Endothelial cell (in vitro differentiated cells): ENCODE measurements at regions not wholly inside any gene's neighbourhood (a gene's known extent, or its start where the extent isn't known, plus 50 kb on each side); places are given as distances from the start of the nearest gene placed in this dataset.

ENCODE experiments used
- DNase-seq: peaks from one replicate; pipeline ENCODE4 v3.0.0; 2021; ENCODE audit warnings: low spot score
- H3K27ac Mint-ChIP-seq: one replicate; pipeline ENCODE4 v1.8.0; 2021; ENCODE audit warnings: mixed read lengths, inconsistent platforms; ENCODE audit not compliant: unreplicated experiment
- H3K27me3 Mint-ChIP-seq: one replicate; pipeline ENCODE4 v1.8.0; 2021; ENCODE audit warnings: mild to moderate bottlenecking, moderate library complexity, mixed read lengths, inconsistent platforms; ENCODE audit not compliant: unreplicated experiment
- H3K36me3 Mint-ChIP-seq: one replicate; pipeline ENCODE4 v1.8.0; 2021; ENCODE audit warnings: mild to moderate bottlenecking, low read depth, mixed read lengths, inconsistent platforms; ENCODE audit not compliant: unreplicated experiment
- H3K4me1 Mint-ChIP-seq: one replicate; pipeline ENCODE4 v1.8.0; 2021; ENCODE audit warnings: mild to moderate bottlenecking, mixed read lengths, inconsistent platforms; ENCODE audit not compliant: unreplicated experiment
- H3K4me3 Mint-ChIP-seq: one replicate; pipeline ENCODE4 v1.8.0; 2021; ENCODE audit warnings: mild to moderate bottlenecking, mixed read lengths, inconsistent platforms; ENCODE audit not compliant: unreplicated experiment
- H3K9me3 Mint-ChIP-seq: one replicate; pipeline ENCODE4 v1.8.0; 2021; ENCODE audit warnings: mixed read lengths, inconsistent platforms; ENCODE audit not compliant: unreplicated experiment
- CTCF ChIP-seq: fragments of 200-600 bp; sonication (generic); IDR thresholded peaks from one replicate; pipeline ENCODE4 v1.5.0; 2021; ENCODE audit warnings: antibody characterized with exemption; ENCODE audit not compliant: unreplicated experiment

DNA sequence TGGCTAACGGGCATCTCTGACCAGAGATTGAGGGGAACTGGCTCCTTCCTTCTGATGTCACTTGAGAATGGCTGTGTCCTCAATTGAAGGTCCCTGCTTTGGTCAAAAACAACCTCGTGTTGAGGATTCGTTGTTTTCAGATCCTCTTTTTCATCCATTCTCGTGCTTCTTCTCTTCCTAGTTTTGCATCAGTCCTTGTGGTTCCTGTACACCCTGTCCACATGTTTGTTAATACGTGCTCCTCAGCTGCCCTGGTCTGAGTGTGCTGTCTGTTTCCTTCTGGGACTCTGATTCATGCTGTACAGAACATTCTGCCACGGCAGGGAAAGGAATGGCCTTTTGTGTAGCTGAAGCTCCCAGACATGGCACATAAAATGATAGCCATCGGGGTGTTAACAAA lies 863.2 kb upstream of the GOT2 start:
- Mint-ChIP-seq H3K36me3 (no peaks in the 10 kb centered on the region), H3K9me3 (no peaks in the 10 kb centered on the region), H3K27me3 (no peaks in the 10 kb centered on the region), H3K4me1 (no peaks in the 10 kb centered on the region), H3K27ac (no peak overlapping the region), H3K4me3 (no peak overlapping the region)
- no peak for TF ChIP-seq CTCF
- DNase-seq, result no peak

DNA sequence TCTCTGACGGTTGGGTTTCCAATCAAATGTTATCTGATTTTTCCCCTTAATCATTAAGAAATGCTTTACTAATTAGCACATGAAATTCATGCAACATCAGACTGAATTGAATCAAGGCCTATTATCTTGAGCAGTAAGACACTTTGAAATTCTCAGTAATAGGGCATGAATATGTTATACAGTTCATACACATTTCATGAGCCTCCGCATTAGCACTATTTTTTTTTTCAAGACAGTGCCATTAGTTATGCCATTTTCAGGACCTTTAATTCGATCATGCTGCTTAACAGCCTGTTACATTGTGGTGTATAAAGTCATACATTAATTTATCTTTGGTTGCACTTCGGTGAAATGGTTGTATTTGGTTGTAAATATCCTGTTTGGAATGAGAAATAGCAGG lies 862.6 kb upstream of the GOT2 start:
- DNase-seq, result no peak
- TF ChIP-seq CTCF, result no peak
- H3K27me3 Mint-ChIP-seq, result no peaks in the 10 kb centered on the region
- no peak overlapping the region for H3K27ac Mint-ChIP-seq
- no peak overlapping the region for H3K4me3 Mint-ChIP-seq
- no peaks in the 10 kb centered on the region for H3K36me3 Mint-ChIP-seq
- H3K4me1 Mint-ChIP-seq, result no peaks in the 10 kb centered on the region
- no peaks in the 10 kb centered on the region for H3K9me3 Mint-ChIP-seq

DNA sequence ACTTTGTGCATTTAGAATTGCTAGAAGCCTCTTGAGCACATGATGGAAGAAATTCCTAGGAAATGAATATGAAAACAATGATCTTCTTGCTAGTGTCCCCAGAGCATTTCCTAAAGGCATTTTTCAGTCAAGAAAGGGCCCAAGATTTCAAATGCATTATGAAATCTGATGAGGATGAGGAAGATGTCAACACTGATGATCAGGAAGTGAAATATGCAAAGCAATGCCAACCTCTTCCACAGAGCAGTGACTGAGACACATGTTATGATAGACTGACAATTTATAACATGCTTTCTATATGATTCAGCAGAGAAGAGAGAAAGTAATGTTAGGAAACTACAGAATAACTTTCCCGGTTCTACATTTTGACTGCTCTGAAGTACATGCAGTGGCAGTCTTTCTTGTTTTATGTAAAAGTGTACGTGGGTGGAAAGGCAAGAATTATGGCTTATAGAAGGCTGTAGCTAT lies 859.1 kb upstream of the GOT2 start:
- Mint-ChIP-seq H3K36me3 (no peaks in the 10 kb centered on the region), H3K27me3 (no peaks in the 10 kb centered on the region), H3K4me1 (no peaks in the 10 kb centered on the region), H3K4me3 (no peak overlapping the region), H3K9me3 (no peaks in the 10 kb centered on the region), H3K27ac (no peak overlapping the region)
- DNase-seq, result no peak
- no peak for TF ChIP-seq CTCF

DNA sequence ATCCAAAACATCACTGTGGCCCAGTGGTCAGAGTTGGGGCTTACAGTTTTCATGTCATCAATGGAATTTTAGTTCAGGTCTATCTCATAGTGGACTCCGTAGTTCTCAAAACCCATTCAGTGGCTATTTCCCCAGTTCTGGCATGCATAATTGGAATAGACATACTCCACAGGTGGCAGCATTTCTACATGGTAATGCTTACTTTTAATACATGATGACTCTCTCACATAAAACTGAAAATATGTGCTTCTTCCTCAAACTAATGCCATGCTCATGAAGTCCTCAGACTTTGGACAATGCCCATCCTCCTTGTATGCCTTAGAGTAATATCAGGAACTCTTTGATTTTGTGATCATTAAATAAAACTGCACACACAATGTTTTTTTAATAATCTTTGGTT lies 857.4 kb upstream of the GOT2 start:
- no peaks in the 10 kb centered on the region for H3K27me3 Mint-ChIP-seq

GRCh38 chr16:59590845-59591244 lies 856.7 kb upstream of the GOT2 start:
- Mint-ChIP-seq H3K4me1 (no peaks in the 10 kb centered on the region), H3K4me3 (no peak overlapping the region), H3K9me3 (no peaks in the 10 kb centered on the region), H3K36me3 (no peaks in the 10 kb centered on the region), H3K27me3 (no peaks in the 10 kb centered on the region), H3K27ac (no peak overlapping the region)
- TF ChIP-seq CTCF, result no peak
- no peak for DNase-seq

More for the DNA sequence above, 857.4 kb upstream of the GOT2 start:
- H3K9me3 Mint-ChIP-seq, result no peaks in the 10 kb centered on the region
- no peak for DNase-seq
- H3K36me3 Mint-ChIP-seq, result no peaks in the 10 kb centered on the region
- H3K27ac Mint-ChIP-seq, result no peak overlapping the region
- TF ChIP-seq CTCF, result no peak
- H3K4me1 Mint-ChIP-seq, result no peaks in the 10 kb centered on the region
- H3K4me3 Mint-ChIP-seq, result no peak overlapping the region
